Neuronal stem cell (in vitro differentiated cells): ENCODE measurements at regions not wholly inside any gene's neighbourhood (a gene's known extent, or its start where the extent isn't known, plus 50 kb on each side); places are given as distances from the start of the nearest gene placed in this dataset.

Experiments used
- DNase-seq: peaks from one replicate; pipeline ENCODE4 v3.0.0-alpha.2; 2013; ENCODE audit warnings: low spot score
- H2AFZ ChIP-seq: one replicate; pipeline ENCODE4 v1.6.1; 2013; ENCODE audit warnings: mild to moderate bottlenecking, low read length, inconsistent platforms
- H2AK5ac ChIP-seq: 2 replicates; pipeline ENCODE4 v1.6.1; 2013; ENCODE audit warnings: low read depth, mild to moderate bottlenecking, inconsistent platforms, low read length, moderate library complexity, mixed read lengths
- H2BK120ac ChIP-seq: 2 replicates; pipeline ENCODE4 v1.6.1; 2013; ENCODE audit warnings: low read depth, mild to moderate bottlenecking, inconsistent platforms, low read length, moderate library complexity, mixed read lengths
- H2BK12ac ChIP-seq: one replicate; pipeline ENCODE4 v1.6.1; 2013; ENCODE audit warnings: low read length, inconsistent platforms
- H2BK15ac ChIP-seq: 2 replicates; pipeline ENCODE4 v1.6.1; 2013; ENCODE audit warnings: mild to moderate bottlenecking, low read length, inconsistent platforms, mixed read lengths
- H2BK5ac ChIP-seq: one replicate; pipeline ENCODE4 v1.6.1; 2013; ENCODE audit warnings: inconsistent platforms, mild to moderate bottlenecking, low read length, moderate library complexity
- H3K14ac ChIP-seq: one replicate; pipeline ENCODE4 v1.6.1; 2013; ENCODE audit warnings: low read length, inconsistent platforms
- H3K18ac ChIP-seq: 2 replicates; pipeline ENCODE4 v1.6.1; 2013; ENCODE audit warnings: low read length, inconsistent platforms
- H3K23ac ChIP-seq: 2 replicates; pipeline ENCODE4 v1.6.1; 2013; ENCODE audit warnings: low read depth, mild to moderate bottlenecking, mixed read lengths, low read length, inconsistent platforms; ENCODE audit not compliant: poor library complexity
- H3K27ac ChIP-seq: replicated peaks from 3 replicates; pipeline ENCODE4 v1.5.1; 2013; ENCODE audit warnings: low read length, inconsistent platforms
- H3K27me3 ChIP-seq, 3 experiments: 2 replicates each; pipeline ENCODE4 v1.6.1; 2013; ENCODE audit warnings: low read length in 3 of 3, mild to moderate bottlenecking in 2 of 3, inconsistent platforms in 1 of 3, low read depth in 1 of 3, mixed read lengths in 1 of 3, moderate library complexity in 1 of 3; ENCODE audit not compliant: control insufficient read depth in 3 of 3, insufficient read depth in 3 of 3
- H3K36me3 ChIP-seq, 2 donors: replicated peaks in 1 of 2; 2 replicates each; pipeline ENCODE4 v1.6.1; 2013; ENCODE audit warnings: low read length in 2 of 2; ENCODE audit not compliant: control insufficient read depth in 2 of 2, insufficient read depth in 2 of 2
- H3K4ac ChIP-seq: 2 replicates; pipeline ENCODE4 v1.6.1; 2013; ENCODE audit warnings: inconsistent platforms, mild to moderate bottlenecking, low read length, moderate library complexity
- H3K4me1 ChIP-seq, 2 donors: 1 replicate in 1 of 2; 2 replicates in 1 of 2; pipeline ENCODE4 v1.6.1; 2013; ENCODE audit warnings: low read length in 2 of 2, low read depth in 1 of 2; ENCODE audit not compliant: control insufficient read depth in 2 of 2, insufficient read depth in 1 of 2
- H3K4me2 ChIP-seq: one replicate; pipeline ENCODE4 v1.6.1; 2013; ENCODE audit warnings: mild to moderate bottlenecking, low read length, inconsistent platforms; ENCODE audit not compliant: insufficient read depth, poor library complexity, severe bottlenecking
- H3K4me3 ChIP-seq, 2 donors: 2 replicates each; pipeline ENCODE4 v1.5.1; 2013; ENCODE audit warnings: low read length in 2 of 2, mild to moderate bottlenecking in 2 of 2, inconsistent platforms in 1 of 2, moderate library complexity in 1 of 2
- H3K79me1 ChIP-seq: one replicate; pipeline ENCODE4 v1.6.1; 2013; ENCODE audit warnings: low read depth, mild to moderate bottlenecking, inconsistent platforms, low read length, moderate library complexity
- H3K9ac ChIP-seq: one replicate; pipeline ENCODE4 v1.6.1; 2013; ENCODE audit warnings: mild to moderate bottlenecking, low read depth, low read length, inconsistent platforms; ENCODE audit not compliant: poor library complexity
- H3K9me3 ChIP-seq, 2 donors: replicated peaks in 1 of 2; 2 replicates each; pipeline versions ENCODE3 to v1.6.1; 2013; ENCODE audit warnings: low read length in 2 of 2, mild to moderate bottlenecking in 2 of 2, inconsistent platforms in 1 of 2, low read depth in 1 of 2, mixed read lengths in 1 of 2, moderate library complexity in 1 of 2; ENCODE audit not compliant: control insufficient read depth in 2 of 2, insufficient read depth in 1 of 2
- H4K8ac ChIP-seq: one replicate; pipeline ENCODE4 v1.6.1; 2013; ENCODE audit warnings: low read depth, mild to moderate bottlenecking, inconsistent platforms, low read length, moderate library complexity
- H4K91ac ChIP-seq: one replicate; pipeline ENCODE4 v1.6.1; 2013; ENCODE audit warnings: low read length, low read depth, mild to moderate bottlenecking, inconsistent platforms; ENCODE audit not compliant: poor library complexity
- WGBS, 2 donors: extraction: QIAGEN DNeasy Blood & Tissue Kit; methylation state at CpG; one replicate each; pipeline ENCODE4 v1.1.7; 2013; ENCODE audit warnings: missing lambda C conversion rate in 2 of 2, mixed read lengths in 1 of 2; ENCODE audit not compliant: insufficient read length in 2 of 2, insufficient replicate concordance in 1 of 2; ENCODE audit errors: extremely low coverage in 2 of 2; 5-methylcytosine and 5-hydroxymethylcytosine counted together

DNA sequence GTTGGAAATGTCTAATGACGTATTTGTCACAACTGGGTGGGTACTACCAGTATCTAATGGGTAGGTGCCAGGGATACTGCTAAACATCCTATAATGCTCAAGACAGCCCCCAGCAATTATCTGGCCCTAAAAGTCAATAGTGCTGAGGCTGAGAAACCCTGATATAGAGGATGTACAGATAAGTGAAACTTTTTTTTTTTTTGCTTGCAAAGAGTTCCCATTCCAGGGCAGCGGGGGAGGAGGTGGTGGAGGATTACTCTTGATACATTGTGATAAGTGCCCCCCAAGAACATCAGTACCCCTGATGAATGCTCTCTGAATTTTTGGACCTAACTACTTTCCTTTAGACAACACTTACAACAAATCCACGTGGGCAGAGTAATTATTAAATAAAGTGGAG, 329.7 kb upstream of the SPRED2 start:
- H3K27me3 ChIP-seq, result no peaks in the 10 kb centered on the region
- H3K79me1 ChIP-seq, result no peaks in the 10 kb centered on the region
- no peak overlapping the region for H2AFZ ChIP-seq
- H2BK15ac ChIP-seq, result no peak overlapping the region
- no peak for DNase-seq
- H3K23ac ChIP-seq, result no peak overlapping the region
- no peaks in the 10 kb centered on the region for H3K36me3 ChIP-seq
- H3K4me1 ChIP-seq, result peaks cover 0 to 4% of the 10 kb centered on the region in 2 donors
- no peak overlapping the region for H3K4me3 ChIP-seq
- no peak overlapping the region for H3K4ac ChIP-seq
- no peak overlapping the region for H2AK5ac ChIP-seq
- no peak overlapping the region for H2BK5ac ChIP-seq
- H3K4me2 ChIP-seq, result no peak overlapping the region
- H3K27ac ChIP-seq, result no peak overlapping the region
- no peak overlapping the region for H3K14ac ChIP-seq
- no peak overlapping the region for H2BK120ac ChIP-seq
- no peak overlapping the region for H4K91ac ChIP-seq
- no peaks in the 10 kb centered on the region for H3K9me3 ChIP-seq
- no peak overlapping the region for H2BK12ac ChIP-seq
- no peak overlapping the region for H3K18ac ChIP-seq
- WGBS, 2 donors, result no CpG with 5 or more reads among the region's 3 CpGs
- no peak overlapping the region for H3K9ac ChIP-seq
- no peak overlapping the region for H4K8ac ChIP-seq

GRCh38 chr2:65754219-65754618, 321.8 kb upstream of the SPRED2 start:
- Histone ChIP-seq H3K23ac (no peak overlapping the region), H3K4me3 (no peak overlapping the region), H3K36me3 (no peaks in the 10 kb centered on the region), H4K91ac (no peak overlapping the region), H2AK5ac (no peak overlapping the region), H3K4ac (no peak overlapping the region), H2BK5ac (no peak overlapping the region), H2BK12ac (no peak overlapping the region), H3K27me3 (no peaks in the 10 kb centered on the region), H3K4me1 (peaks cover 0 to 2% of the 10 kb centered on the region in 2 donors), H2BK15ac (no peak overlapping the region), H2BK120ac (no peak overlapping the region), H3K9ac (no peak overlapping the region), H3K27ac (no peak overlapping the region), H3K79me1 (no peaks in the 10 kb centered on the region), H3K4me2 (no peak overlapping the region), H3K18ac (no peak overlapping the region), H3K9me3 (peaks cover 0 to 3% of the 10 kb centered on the region in 2 donors), H4K8ac (no peak overlapping the region), H3K14ac (no peak overlapping the region), H2AFZ (no peak overlapping the region)
- WGBS, 2 donors, result no CpG with 5 or more reads among the region's 1 CpG
- no peak for DNase-seq

GRCh38 chr2:65751408-65751807, 319.0 kb upstream of the SPRED2 start:
- no peak overlapping the region for H3K4me2 ChIP-seq
- H3K4me3 ChIP-seq, result no peak overlapping the region
- no peaks in the 10 kb centered on the region for H3K79me1 ChIP-seq
- no peaks in the 10 kb centered on the region for H3K27me3 ChIP-seq
- H2AFZ ChIP-seq, result no peak overlapping the region
- no peak overlapping the region for H2BK120ac ChIP-seq
- no peak overlapping the region for H4K91ac ChIP-seq
- H3K14ac ChIP-seq, result no peak overlapping the region
- H3K9me3 ChIP-seq, result no peaks in the 10 kb centered on the region
- H2BK15ac ChIP-seq, result no peak overlapping the region
- H3K4ac ChIP-seq, result no peak overlapping the region
- H2BK12ac ChIP-seq, result no peak overlapping the region
- H2AK5ac ChIP-seq, result no peak overlapping the region
- no peak overlapping the region for H2BK5ac ChIP-seq
- H3K36me3 ChIP-seq, result no peaks in the 10 kb centered on the region
- no peak overlapping the region for H3K27ac ChIP-seq
- H3K4me1 ChIP-seq, result peaks cover 0 to 7% of the 10 kb centered on the region in 2 donors
- no peak overlapping the region for H3K18ac ChIP-seq
- DNase-seq, result no peak
- WGBS, 2 donors, result no CpG with 5 or more reads among the region's 2 CpGs
- H3K9ac ChIP-seq, result no peak overlapping the region
- H3K23ac ChIP-seq, result no peak overlapping the region
- H4K8ac ChIP-seq, result no peak overlapping the region

DNA sequence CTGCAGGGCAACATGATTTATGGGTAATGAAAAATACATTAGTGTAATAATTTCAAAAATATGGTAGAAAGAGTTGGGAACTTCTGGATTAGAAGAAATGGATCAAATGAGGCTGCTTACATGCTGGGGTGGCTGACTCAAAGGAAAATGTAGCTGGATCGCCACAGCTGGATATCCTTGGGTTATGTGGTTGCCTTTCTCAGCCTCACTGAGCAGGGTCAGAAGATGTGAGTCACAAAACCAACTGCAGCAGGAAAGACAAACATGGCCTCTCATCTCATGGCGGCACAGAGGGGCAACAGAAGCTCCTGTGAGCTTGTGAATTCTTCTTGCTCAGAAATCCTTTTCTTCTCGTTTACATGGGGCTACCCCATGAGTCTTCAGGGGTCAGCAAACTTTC, 317.1 kb upstream of the SPRED2 start:
- no peak overlapping the region for H3K4me3 ChIP-seq
- DNase-seq, result no peak
- no peak overlapping the region for H3K18ac ChIP-seq
- no peak overlapping the region for H3K27ac ChIP-seq
- H3K79me1 ChIP-seq, result no peaks in the 10 kb centered on the region
- no peak overlapping the region for H2AFZ ChIP-seq
- H3K9me3 ChIP-seq, result no peaks in the 10 kb centered on the region
- no peaks in the 10 kb centered on the region for H3K27me3 ChIP-seq
- no peak overlapping the region for H2AK5ac ChIP-seq
- H2BK120ac ChIP-seq, result no peak overlapping the region
- peaks cover 0 to 7% of the 10 kb centered on the region in 2 donors for H3K4me1 ChIP-seq
- no peak overlapping the region for H3K9ac ChIP-seq
- no peak overlapping the region for H3K4ac ChIP-seq
- no peak overlapping the region for H3K14ac ChIP-seq
- H4K91ac ChIP-seq, result no peak overlapping the region
- H3K23ac ChIP-seq, result no peak overlapping the region
- no peak overlapping the region for H3K4me2 ChIP-seq
- H3K36me3 ChIP-seq, result no peaks in the 10 kb centered on the region
- H2BK15ac ChIP-seq, result no peak overlapping the region
- no peak overlapping the region for H4K8ac ChIP-seq
- no peak overlapping the region for H2BK12ac ChIP-seq
- no peak overlapping the region for H2BK5ac ChIP-seq
- WGBS, 2 donors, result no CpG with 5 or more reads among the region's 3 CpGs
